Motor neuron (in vitro differentiated cells): ENCODE measurements at regions not wholly inside any gene's neighbourhood (a gene's known extent, or its start where the extent isn't known, plus 50 kb on each side); places are given as distances from the start of the nearest gene placed in this dataset.
"Not testable (repeated sequence)": the region's sequence is repeated elsewhere in the genome, so short reads cannot be mapped to it uniquely, and the experiment has no call there.

ENCODE experiments used
- ATAC-seq, 8 experiments: fragments of 200-7000 bp; cut with Tn5 transposase; replicated peaks in 6 of 8; 2 replicates each; pipeline ENCODE4 v1.8.0; 2021; ENCODE audit warnings: mild to moderate bottlenecking in 8 of 8, moderate library complexity in 8 of 8
- H3K27ac ChIP-seq, 2 donors: fragments of 250-450 bp; sonication (Bioruptor Pico); 2 replicates each; pipeline ENCODE4 v1.9.0; 2021; ENCODE audit warnings: antibody characterized with exemption in 2 of 2, mild to moderate bottlenecking in 2 of 2, moderate library complexity in 1 of 2
- H3K4me1 ChIP-seq, 2 donors: fragments of 250-450 bp; sonication (Bioruptor Pico); replicated peaks in 1 of 2; 2 replicates each; pipeline ENCODE4 v1.6.1; 2021; ENCODE audit warnings: antibody characterized with exemption in 2 of 2, mild to moderate bottlenecking in 2 of 2, moderate library complexity in 1 of 2
- H3K4me3 ChIP-seq, 5 donors: fragments of 250-450 bp; sonication (Bioruptor Pico); 2 replicates each; pipeline ENCODE4 v1.9.0; 2021; ENCODE audit warnings: antibody characterized with exemption in 5 of 5, mild to moderate bottlenecking in 5 of 5, moderate library complexity in 4 of 5
- WGBS, 10 experiments: fragments of 450-650 bp; shearing (Covaris generic); methylation state at CpG; one replicate each; pipeline ENCODE4 v1.0.0; 2022; 5-methylcytosine and 5-hydroxymethylcytosine counted together
- in situ Hi-C, 9 experiments: fragments of 400-800 bp; cut with MboI; loops; one replicate each; pipeline ENCODE4 v1.15.0; 2021; ENCODE audit warnings: low sequenced_read_pairs in 9 of 9, low pct_unique_long_range_greater_than_20kb in 2 of 9; ENCODE audit not compliant: unreplicated experiment in 9 of 9

GRCh38 chr21:9246010-9246409 lies 1275.4 kb upstream of the TPTE start:
- H3K27ac ChIP-seq, ATAC-seq, in situ Hi-C loops, H3K4me1 ChIP-seq, H3K4me3 ChIP-seq: not testable (repeated sequence)
- WGBS, 10 experiments, result 0 to 41% (median 15%) methylated on average over 1 to 2 of the region's 2 CpGs

- WGBS, 10 experiments, result 1 to 22% (median 8%) methylated on average over 3 of the region's 3 CpGs
- in situ Hi-C loops, H3K4me3 ChIP-seq, H3K4me1 ChIP-seq, H3K27ac ChIP-seq: not testable (repeated sequence)
- peak in 2 of 8 experiments; percentile 20 to 24 for ATAC-seq
Measured at GRCh38 chr21:9246481-9247289, 1274.7 kb upstream of the TPTE start.

- ATAC-seq, H3K4me1 ChIP-seq, H3K27ac ChIP-seq, H3K4me3 ChIP-seq, in situ Hi-C loops: not testable (repeated sequence)
Measured at GRCh38 chr21:9247290-9247613, 1274.1 kb upstream of the TPTE start.

GRCh38 chr21:9247616-9248317 lies 1273.6 kb upstream of the TPTE start:
- ATAC-seq, result peak in 2 of 8 experiments; percentile 13 to 21
- H3K4me3 ChIP-seq, H3K27ac ChIP-seq, H3K4me1 ChIP-seq, in situ Hi-C loops: not testable (repeated sequence)
- 3 to 29% (median 13%) methylated on average over 1 to 2 of the region's 3 CpGs for WGBS, 10 experiments
